ENCODE measurements at regions not wholly inside any gene's neighbourhood (a gene's known extent, or its start where the extent isn't known, plus 50 kb on each side); places are given as distances from the start of the nearest gene placed in this dataset.
"Not testable (repeated sequence)": the region's sequence is repeated elsewhere in the genome, so short reads cannot be mapped to it uniquely, and the experiment has no call there.

GRCh38 chr9:102403514-102403913, 591.6 kb upstream of the CYLC2 start:
- DNase-seq (ENCODE audit: low read depth): no peak

GRCh38 chr9:102398205-102398604, 596.9 kb upstream of the CYLC2 start:
- no peak for DNase-seq (ENCODE audit: low read depth)

- DNase-seq (ENCODE audit: low read depth): not testable (repeated sequence)
Observed at GRCh38 chr9:102385620-102386019, 609.5 kb upstream of the CYLC2 start.

- no peak for DNase-seq (ENCODE audit: low read depth)
Observed at GRCh38 chr9:102362470-102363132, 624.2 kb upstream of the GRIN3A start.

GRCh38 chr9:102360846-102361245, 622.4 kb upstream of the GRIN3A start:
- no peak for DNase-seq (ENCODE audit: low read depth)

GRCh38 chr9:102355982-102356381, 617.5 kb upstream of the GRIN3A start:
- no peak for DNase-seq (ENCODE audit: low read depth)

GRCh38 chr9:102354041-102354440, 615.6 kb upstream of the GRIN3A start:
- DNase-seq (ENCODE audit: low read depth): no peak

GRCh38 chr9:102337471-102337870, 599.0 kb upstream of the GRIN3A start:
- not testable (repeated sequence) for DNase-seq (ENCODE audit: low read depth)

GRCh38 chr9:102309379-102309778, 570.9 kb upstream of the GRIN3A start:
- no peak for DNase-seq (ENCODE audit: low read depth)

- DNase-seq (ENCODE audit: low read depth): no peak
Observed at GRCh38 chr9:102295188-102295587, 556.7 kb upstream of the GRIN3A start.

GRCh38 chr9:102273952-102274351, 535.5 kb upstream of the GRIN3A start:
- DNase-seq (ENCODE audit: low read depth): no peak

- no peak for DNase-seq (ENCODE audit: low read depth)
Observed at GRCh38 chr9:102253099-102253498, 514.7 kb upstream of the GRIN3A start.

- DNase-seq (ENCODE audit: low read depth): no peak
Observed at GRCh38 chr9:102244916-102245315, 506.5 kb upstream of the GRIN3A start.

GRCh38 chr9:102237520-102237919, 499.1 kb upstream of the GRIN3A start:
- no peak for DNase-seq (ENCODE audit: low read depth)

- no peak for DNase-seq (ENCODE audit: low read depth)
Observed at GRCh38 chr9:102237094-102237493, 498.6 kb upstream of the GRIN3A start.

- not testable (repeated sequence) for DNase-seq (ENCODE audit: low read depth)
Observed at GRCh38 chr9:102227416-102227815, 489.0 kb upstream of the GRIN3A start.

- DNase-seq (ENCODE audit: low read depth): no peak
Observed at GRCh38 chr9:102225841-102226441, 487.5 kb upstream of the GRIN3A start.

GRCh38 chr9:102223320-102224136, 485.1 kb upstream of the GRIN3A start:
- not testable (repeated sequence) for DNase-seq (ENCODE audit: low read depth)

- no peak for DNase-seq (ENCODE audit: low read depth)
Observed at GRCh38 chr9:102209176-102209575, 470.7 kb upstream of the GRIN3A start.

GRCh38 chr9:102206432-102206831, 468.0 kb upstream of the GRIN3A start:
- DNase-seq (ENCODE audit: low read depth): no peak

- no peak for DNase-seq (ENCODE audit: low read depth)
Observed at GRCh38 chr9:102205251-102205650, 466.8 kb upstream of the GRIN3A start.

GRCh38 chr9:102202126-102202525, 463.7 kb upstream of the GRIN3A start:
- no peak for DNase-seq (ENCODE audit: low read depth)
